ENCODE measurements at regions not wholly inside any gene's neighbourhood (a gene's known extent, or its start where the extent isn't known, plus 50 kb on each side); places are given as distances from the start of the nearest gene placed in this dataset.

DNA sequence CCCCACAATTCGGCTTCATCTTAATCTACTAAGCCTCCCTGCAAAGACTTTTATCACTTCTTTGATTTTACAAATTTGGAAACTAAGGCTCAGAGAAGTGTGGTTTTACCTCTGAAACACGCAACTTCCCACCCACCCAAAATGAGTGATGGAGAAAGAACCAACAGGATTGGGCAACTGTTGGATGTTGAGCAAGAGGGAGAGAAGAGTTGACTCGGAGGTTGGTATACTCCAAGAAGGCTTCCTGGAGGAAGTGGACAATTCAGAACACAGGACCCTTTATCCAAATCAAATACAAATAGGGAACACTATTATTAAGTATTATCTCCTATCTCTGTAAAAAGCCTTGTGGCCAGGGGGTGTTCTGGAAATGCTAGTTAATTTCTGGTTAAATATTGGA is 323.0 kb downstream of the C16orf95 start:
- TF ChIP-seq, protein P1, sequence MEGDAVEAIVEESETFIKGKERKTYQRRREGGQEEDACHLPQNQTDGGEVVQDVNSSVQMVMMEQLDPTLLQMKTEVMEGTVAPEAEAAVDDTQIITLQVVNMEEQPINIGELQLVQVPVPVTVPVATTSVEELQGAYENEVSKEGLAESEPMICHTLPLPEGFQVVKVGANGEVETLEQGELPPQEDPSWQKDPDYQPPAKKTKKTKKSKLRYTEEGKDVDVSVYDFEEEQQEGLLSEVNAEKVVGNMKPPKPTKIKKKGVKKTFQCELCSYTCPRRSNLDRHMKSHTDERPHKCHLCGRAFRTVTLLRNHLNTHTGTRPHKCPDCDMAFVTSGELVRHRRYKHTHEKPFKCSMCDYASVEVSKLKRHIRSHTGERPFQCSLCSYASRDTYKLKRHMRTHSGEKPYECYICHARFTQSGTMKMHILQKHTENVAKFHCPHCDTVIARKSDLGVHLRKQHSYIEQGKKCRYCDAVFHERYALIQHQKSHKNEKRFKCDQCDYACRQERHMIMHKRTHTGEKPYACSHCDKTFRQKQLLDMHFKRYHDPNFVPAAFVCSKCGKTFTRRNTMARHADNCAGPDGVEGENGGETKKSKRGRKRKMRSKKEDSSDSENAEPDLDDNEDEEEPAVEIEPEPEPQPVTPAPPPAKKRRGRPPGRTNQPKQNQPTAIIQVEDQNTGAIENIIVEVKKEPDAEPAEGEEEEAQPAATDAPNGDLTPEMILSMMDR (IDR thresholded peaks at IDR 0.05), result no peak
- no peak for TF ChIP-seq ZFX (IDR thresholded peaks at IDR 0.05; ENCODE audit: borderline replicate concordance)

Measured in 22Rv1 (cell line).